H9 (cell line): ENCODE measurements at regions not wholly inside any gene's neighbourhood (a gene's known extent, or its start where the extent isn't known, plus 50 kb on each side); places are given as distances from the start of the nearest gene placed in this dataset.

Experiments
- DNase-seq: peaks from one replicate; pipeline ENCODE4 v3.0.0-alpha.2; 2017
- H2AFZ ChIP-seq: one replicate; pipeline ENCODE4 v1.6.1; 2013; ENCODE audit warnings: mild to moderate bottlenecking, low read length, control low read depth, moderate library complexity
- H2AK5ac ChIP-seq: 2 replicates; pipeline ENCODE4 v1.6.1; 2013; ENCODE audit warnings: low read length, control low read depth, mixed read lengths; ENCODE audit not compliant: insufficient read length
- H2BK120ac ChIP-seq: one replicate; pipeline ENCODE4 v1.6.1; 2013; ENCODE audit warnings: low read depth, mild to moderate bottlenecking, low read length, control low read depth, inconsistent platforms; ENCODE audit not compliant: poor library complexity, severe bottlenecking
- H2BK12ac ChIP-seq: 2 replicates; pipeline ENCODE4 v1.6.1; 2013; ENCODE audit warnings: low read length, control low read depth, mixed read lengths, low read depth; ENCODE audit not compliant: insufficient read length
- H2BK15ac ChIP-seq: 2 replicates; pipeline ENCODE4 v1.6.1; 2013; ENCODE audit warnings: low read depth, low read length, control low read depth
- H2BK20ac ChIP-seq: one replicate; pipeline ENCODE4 v1.6.1; 2013; ENCODE audit warnings: low read depth, mild to moderate bottlenecking, low read length, control low read depth, inconsistent platforms; ENCODE audit not compliant: poor library complexity, severe bottlenecking
- H2BK5ac ChIP-seq: 2 replicates; pipeline ENCODE4 v1.6.1; 2013; ENCODE audit warnings: low read length, control low read depth, mixed read lengths; ENCODE audit not compliant: insufficient read length
- H3K14ac ChIP-seq: 2 replicates; pipeline ENCODE4 v1.6.1; 2013; ENCODE audit warnings: low read length, control low read depth; ENCODE audit not compliant: insufficient read depth
- H3K18ac ChIP-seq: 2 replicates; pipeline ENCODE4 v1.6.1; 2013; ENCODE audit warnings: low read depth, mild to moderate bottlenecking, mixed read lengths, low read length, control low read depth; ENCODE audit not compliant: insufficient read length
- H3K23ac ChIP-seq: 2 replicates; pipeline ENCODE4 v1.6.1; 2013; ENCODE audit warnings: low read length, control low read depth, mixed read lengths, low read depth; ENCODE audit not compliant: insufficient read length
- H3K23me2 ChIP-seq: 2 replicates; pipeline ENCODE4 v1.6.1; 2013; ENCODE audit warnings: low read depth, mild to moderate bottlenecking, mixed read lengths, low read length, control low read depth; ENCODE audit not compliant: insufficient read length, poor library complexity, severe bottlenecking
- H3K27ac ChIP-seq: 2 replicates; pipeline ENCODE4 v1.5.1; 2013; ENCODE audit warnings: low read length, control low read depth, mixed read lengths, low read depth; ENCODE audit not compliant: insufficient read length
- H3K27me3 ChIP-seq: 2 replicates; pipeline ENCODE4 v1.6.1; 2013; ENCODE audit warnings: low read length, control low read depth, inconsistent platforms; ENCODE audit not compliant: insufficient read depth
- H3K4ac ChIP-seq: 2 replicates; pipeline ENCODE4 v1.6.1; 2013; ENCODE audit warnings: low read depth, mild to moderate bottlenecking, control low read depth, inconsistent platforms, low read length, moderate library complexity
- H3K4me1 ChIP-seq: 2 replicates; pipeline ENCODE4 v1.6.1; 2013; ENCODE audit warnings: low read length, control low read depth, inconsistent platforms; ENCODE audit not compliant: insufficient read depth
- H3K4me2 ChIP-seq: 2 replicates; pipeline ENCODE4 v1.6.1; 2013; ENCODE audit warnings: low read length, control low read depth, mixed read lengths; ENCODE audit not compliant: insufficient read length, insufficient read depth
- H3K56ac ChIP-seq: 2 replicates; pipeline ENCODE4 v1.6.1; 2013; ENCODE audit warnings: low read depth, mild to moderate bottlenecking, mixed read lengths, low read length, control low read depth; ENCODE audit not compliant: insufficient read length
- H3K79me1 ChIP-seq: 2 replicates; pipeline ENCODE4 v1.6.1; 2013; ENCODE audit warnings: low read depth, mild to moderate bottlenecking, moderate library complexity, low read length, control low read depth, inconsistent platforms; ENCODE audit not compliant: insufficient read depth, poor library complexity, severe bottlenecking
- H3K79me2 ChIP-seq: 2 replicates; pipeline ENCODE4 v1.6.1; 2013; ENCODE audit warnings: low read length, control low read depth, inconsistent platforms; ENCODE audit not compliant: insufficient read depth
- H3K9ac ChIP-seq: 2 replicates; pipeline ENCODE4 v1.6.1; 2013; ENCODE audit warnings: low read length, control low read depth, mixed read lengths; ENCODE audit not compliant: insufficient read length; ENCODE audit errors: extremely low read depth
- H3K9me3 ChIP-seq: one replicate; pipeline ENCODE4 v1.6.1; 2013; ENCODE audit warnings: low read depth, low read length, inconsistent platforms; ENCODE audit not compliant: control insufficient read depth
- H3T11ph ChIP-seq: one replicate; pipeline ENCODE4 v1.6.1; 2013; ENCODE audit warnings: mild to moderate bottlenecking, low read length, control low read depth, inconsistent platforms
- H4K20me1 ChIP-seq: one replicate; pipeline ENCODE4 v1.6.1; 2013; ENCODE audit not compliant: control insufficient read depth, insufficient read length, insufficient read depth
- H4K5ac ChIP-seq: 2 replicates; pipeline ENCODE4 v1.6.1; 2013; ENCODE audit warnings: low read depth, mild to moderate bottlenecking, mixed read lengths, low read length, control low read depth; ENCODE audit not compliant: insufficient read length
- H4K8ac ChIP-seq: replicated peaks from 2 replicates; pipeline ENCODE4 v1.6.1; 2013; ENCODE audit warnings: low read length, control low read depth, mixed read lengths, low read depth; ENCODE audit not compliant: insufficient read length
- H4K91ac ChIP-seq: 2 replicates; pipeline ENCODE4 v1.6.1; 2013; ENCODE audit warnings: low read depth, mild to moderate bottlenecking, moderate library complexity, mixed read lengths, low read length, control low read depth; ENCODE audit not compliant: insufficient read length
- H3K27ac Mint-ChIP-seq, 3 experiments: 2 replicates in 2 of 3; 3 replicates in 1 of 3; pipeline ENCODE4 v1.8.0; 2020 to 2021; ENCODE audit warnings: mixed read lengths in 3 of 3, mild to moderate bottlenecking in 1 of 3, moderate library complexity in 1 of 3
- H3K27me3 Mint-ChIP-seq: 2 replicates; pipeline ENCODE4 v1.8.0; 2021; ENCODE audit warnings: low read depth, mild to moderate bottlenecking, moderate library complexity, mixed read lengths
- H3K36me3 Mint-ChIP-seq, 3 experiments: 2 replicates in 2 of 3; 3 replicates in 1 of 3; pipeline ENCODE4 v1.8.0; 2020 to 2021; ENCODE audit warnings: low read depth in 3 of 3, mixed read lengths in 3 of 3; ENCODE audit not compliant: insufficient read depth in 1 of 3
- H3K4me1 Mint-ChIP-seq, 2 experiments: 2 replicates each; pipeline ENCODE4 v1.8.0; 2020; ENCODE audit warnings: mixed read lengths in 2 of 2
- H3K4me3 Mint-ChIP-seq, 2 experiments: 2 replicates in 1 of 2; 3 replicates in 1 of 2; pipeline ENCODE4 v1.8.0; 2020 to 2021; ENCODE audit warnings: mild to moderate bottlenecking in 2 of 2, mixed read lengths in 2 of 2, moderate library complexity in 1 of 2
- H3K9me3 Mint-ChIP-seq, 2 experiments: 2 replicates in 1 of 2; 3 replicates in 1 of 2; pipeline ENCODE4 v1.8.0; 2020; ENCODE audit warnings: mild to moderate bottlenecking in 2 of 2, mixed read lengths in 2 of 2, moderate library complexity in 1 of 2
- WGBS: extraction: QIAGEN DNeasy Blood & Tissue Kit; methylation state at CpG from one replicate; pipeline ENCODE4 v1.1.7; 2013; ENCODE audit warnings: missing lambda C conversion rate, low lambda C conversion rate, mixed read lengths; ENCODE audit not compliant: insufficient read length; ENCODE audit errors: extremely low coverage; 5-methylcytosine and 5-hydroxymethylcytosine counted together
- TF ChIP-seq, protein P1 (sequence below): fragments of 200-600 bp; sonication (generic); conservative IDR thresholded peaks from 3 replicates; pipeline ENCODE4 v1.8.0; 2021; ENCODE audit warnings: antibody characterized with exemption, mild to moderate bottlenecking

- H3K18ac ChIP-seq, result no peak overlapping the region
- peak; percentile 70 for DNase-seq
- no peak overlapping the region for H4K91ac ChIP-seq
- no peaks in the 10 kb centered on the region for H3K79me1 ChIP-seq
- no peak overlapping the region for H3K4ac ChIP-seq
- H2AFZ ChIP-seq, result no peak overlapping the region
- no peak overlapping the region for H4K5ac ChIP-seq
- H3K56ac ChIP-seq, result no peak overlapping the region
- no peak overlapping the region for H3K4me2 ChIP-seq
- H3K9me3 ChIP-seq, result no peaks in the 10 kb centered on the region
- no CpG with 5 or more reads among the region's 14 CpGs for WGBS
- H4K8ac ChIP-seq, result no peak overlapping the region
- no peak overlapping the region for H2BK15ac ChIP-seq
- no peaks in the 10 kb centered on the region for H3K79me2 ChIP-seq
- no peak overlapping the region for H3K23ac ChIP-seq
- H3K36me3 Mint-ChIP-seq, result peaks cover 0 to 8% (median 0%) of the 10 kb centered on the region in 3 experiments; a peak in 2 of 7 replicates
- no peak overlapping the region; a peak in 1 of 7 replicates for H3K27ac Mint-ChIP-seq
- no peak overlapping the region for H2BK20ac ChIP-seq
- H3K4me1 ChIP-seq, result no peaks in the 10 kb centered on the region
- H3K27me3 Mint-ChIP-seq, result peaks cover 24% of the 10 kb centered on the region
- H4K20me1 ChIP-seq, result no peaks in the 10 kb centered on the region
- peak overlapping the region in 1 of 2 experiments; percentile 48; a peak in 2 of 5 replicates for H3K4me3 Mint-ChIP-seq
- H2BK120ac ChIP-seq, result no peak overlapping the region
- no peak overlapping the region for H3T11ph ChIP-seq
- no peak overlapping the region for H3K9ac ChIP-seq
- H3K27ac ChIP-seq, result no peak overlapping the region
- no peak overlapping the region; the same call in 1 of the 2 replicates for H3K14ac ChIP-seq
- H2AK5ac ChIP-seq, result no peak overlapping the region
- H3K9me3 Mint-ChIP-seq, result peaks cover 4% of the 10 kb centered on the region in 2 experiments; a peak in 3 of 5 replicates
- no peaks in the 10 kb centered on the region; the same call in 1 of the 2 replicates for H3K27me3 ChIP-seq
- H3K4me1 Mint-ChIP-seq, result peaks cover 15 to 26% of the 10 kb centered on the region in 2 experiments
- H3K23me2 ChIP-seq, result no peaks in the 10 kb centered on the region
- TF ChIP-seq, protein P1, sequence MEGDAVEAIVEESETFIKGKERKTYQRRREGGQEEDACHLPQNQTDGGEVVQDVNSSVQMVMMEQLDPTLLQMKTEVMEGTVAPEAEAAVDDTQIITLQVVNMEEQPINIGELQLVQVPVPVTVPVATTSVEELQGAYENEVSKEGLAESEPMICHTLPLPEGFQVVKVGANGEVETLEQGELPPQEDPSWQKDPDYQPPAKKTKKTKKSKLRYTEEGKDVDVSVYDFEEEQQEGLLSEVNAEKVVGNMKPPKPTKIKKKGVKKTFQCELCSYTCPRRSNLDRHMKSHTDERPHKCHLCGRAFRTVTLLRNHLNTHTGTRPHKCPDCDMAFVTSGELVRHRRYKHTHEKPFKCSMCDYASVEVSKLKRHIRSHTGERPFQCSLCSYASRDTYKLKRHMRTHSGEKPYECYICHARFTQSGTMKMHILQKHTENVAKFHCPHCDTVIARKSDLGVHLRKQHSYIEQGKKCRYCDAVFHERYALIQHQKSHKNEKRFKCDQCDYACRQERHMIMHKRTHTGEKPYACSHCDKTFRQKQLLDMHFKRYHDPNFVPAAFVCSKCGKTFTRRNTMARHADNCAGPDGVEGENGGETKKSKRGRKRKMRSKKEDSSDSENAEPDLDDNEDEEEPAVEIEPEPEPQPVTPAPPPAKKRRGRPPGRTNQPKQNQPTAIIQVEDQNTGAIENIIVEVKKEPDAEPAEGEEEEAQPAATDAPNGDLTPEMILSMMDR, result peak; percentile 53
- H2BK12ac ChIP-seq, result no peak overlapping the region
- H2BK5ac ChIP-seq, result no peak overlapping the region
Observed at GRCh38 chr17:36837195-36837938, 99.9 kb upstream of the LHX1 start.
